Ureter (tissue), 1 donor: ENCODE measurements at regions not wholly inside any gene's neighbourhood (a gene's known extent, or its start where the extent isn't known, plus 50 kb on each side); places are given as distances from the start of the nearest gene placed in this dataset.

Source experiments
- DNase-seq: peaks from one replicate; pipeline ENCODE4 v3.0.0-alpha.2; 2020; ENCODE audit warnings: low spot score
- donor health status: DM: yes; HTN: yes; CAD: no.

DNA sequence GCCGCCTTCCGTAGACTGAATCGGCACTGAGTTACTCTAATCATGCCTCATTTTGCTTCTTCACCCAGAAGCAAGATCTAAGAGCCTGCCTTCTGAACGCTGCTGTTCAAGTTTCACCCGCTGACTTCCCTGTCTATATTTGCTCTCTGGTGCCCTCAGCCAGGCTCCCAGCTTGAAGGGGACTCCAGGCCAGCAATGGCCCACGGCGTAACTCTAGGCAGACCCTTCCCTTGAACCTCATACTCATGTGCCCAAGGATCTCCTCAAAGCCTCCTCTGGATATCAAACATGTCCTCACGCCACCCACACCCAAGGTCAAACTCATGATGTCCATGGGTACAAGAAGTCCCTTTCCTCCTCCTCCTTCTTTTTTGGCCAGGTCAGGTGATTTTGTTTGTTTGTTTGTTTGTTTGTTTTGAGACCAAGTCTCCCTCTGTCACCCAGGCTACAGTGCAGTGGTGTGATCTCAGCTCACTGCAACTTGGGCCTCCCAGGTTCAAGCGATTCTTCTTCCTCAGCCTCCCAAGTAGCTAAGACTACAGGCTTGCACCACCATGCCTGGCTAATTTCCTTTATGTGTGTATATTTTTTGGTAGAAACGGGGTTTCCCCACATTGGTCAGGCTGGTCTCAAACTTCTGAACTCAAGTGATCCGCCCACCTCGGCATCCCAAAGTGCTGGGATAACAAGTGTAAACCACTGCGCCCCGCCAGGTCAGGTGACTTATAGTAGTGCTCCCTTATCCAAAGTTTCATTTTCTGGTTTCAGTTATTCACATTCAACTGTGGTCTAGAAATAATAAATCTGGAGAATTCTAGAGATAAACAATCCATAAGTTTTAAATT, 239.0 kb downstream of the SYK start:
- DNase-seq, result no peak

- DNase-seq, result no peak
Observed at GRCh38 chr9:91042024-91042423, 240.4 kb downstream of the SYK start.

DNA sequence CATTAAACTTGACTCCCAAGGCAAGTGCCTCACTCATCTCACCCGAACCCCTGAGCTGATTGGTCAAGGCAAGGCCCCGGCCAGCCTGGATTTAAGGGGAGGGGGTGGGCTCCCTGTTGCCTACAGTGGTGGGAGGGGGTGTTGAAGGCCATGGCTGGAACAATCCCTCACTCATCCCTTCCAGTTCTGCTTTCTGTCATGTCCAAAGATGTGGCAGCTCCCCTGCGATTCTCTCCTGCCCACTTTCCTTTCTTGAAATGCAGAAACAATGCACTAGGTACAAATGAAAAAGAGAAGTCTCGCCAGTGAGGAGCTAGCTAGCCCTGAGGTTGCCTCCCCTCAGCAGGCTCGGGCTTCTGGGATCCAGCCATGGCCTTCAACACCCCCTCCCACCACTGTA, 240.9 kb downstream of the SYK start:
- DNase-seq, result no peak

GRCh38 chr9:91043056-91043810, 241.6 kb downstream of the SYK start:
- DNase-seq, result no peak

- no peak for DNase-seq
Observed at GRCh38 chr9:91043811-91044175, 242.2 kb downstream of the SYK start.

DNA sequence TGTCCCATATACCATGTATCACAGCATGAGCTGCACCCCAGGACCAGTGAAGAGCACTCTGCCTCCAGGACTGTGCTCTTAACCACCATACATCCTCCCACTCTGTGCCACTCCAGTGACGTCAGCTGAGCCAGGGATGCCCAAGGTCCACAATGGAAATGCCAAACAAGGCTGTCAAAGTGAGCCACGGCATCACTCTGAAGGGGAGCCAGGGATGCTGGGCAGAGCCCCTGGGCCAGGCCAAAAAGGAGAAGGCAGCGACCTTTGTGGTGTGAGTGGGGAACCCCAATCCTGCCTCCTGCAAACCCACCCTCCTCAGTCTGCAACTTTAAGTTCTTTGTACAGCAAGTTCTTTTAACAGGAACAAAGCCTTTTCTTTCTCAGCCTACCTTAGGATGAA, 242.7 kb downstream of the SYK start:
- DNase-seq, result no peak

DNA sequence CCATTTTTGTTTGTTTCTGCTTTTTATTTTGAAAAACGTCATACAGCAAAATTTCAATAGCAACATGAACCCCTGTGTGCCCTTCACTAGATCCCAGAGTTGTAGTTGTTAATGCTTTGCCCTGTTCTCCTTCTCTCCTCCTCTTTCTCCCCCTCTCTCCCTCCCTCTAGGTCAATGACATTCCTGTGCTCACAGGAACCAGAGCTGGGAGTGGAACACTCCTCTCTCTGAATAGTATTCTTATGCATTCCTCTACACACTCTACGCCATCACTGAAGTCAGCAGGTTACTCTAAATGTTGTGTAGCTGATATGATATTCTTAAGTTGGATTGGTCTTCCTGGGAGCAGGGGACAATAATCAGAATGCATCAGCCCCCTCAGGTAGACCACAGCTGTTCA, 243.4 kb downstream of the SYK start:
- DNase-seq, result no peak

DNA sequence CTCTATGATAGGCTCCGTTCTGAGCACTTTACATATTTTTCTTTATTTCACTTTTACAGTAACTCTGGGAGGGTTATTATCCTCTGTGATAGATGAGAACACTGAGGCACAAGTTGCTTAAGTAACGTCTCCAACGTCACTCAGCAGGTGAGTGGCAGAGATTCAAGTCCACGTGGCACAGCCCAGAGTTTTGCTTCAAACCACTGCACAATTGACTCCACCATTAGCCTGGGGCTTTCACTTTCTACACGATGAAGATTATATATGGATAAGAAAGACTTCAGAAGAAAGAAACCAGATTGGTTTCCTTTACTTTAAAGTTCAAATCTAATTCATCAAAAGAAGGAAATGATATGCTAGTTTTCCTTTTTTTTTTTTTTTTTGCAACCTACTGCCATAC, 245.9 kb downstream of the SYK start:
- no peak for DNase-seq

GRCh38 chr9:91047993-91048607, 246.5 kb downstream of the SYK start:
- DNase-seq, result peak; percentile 17

DNA sequence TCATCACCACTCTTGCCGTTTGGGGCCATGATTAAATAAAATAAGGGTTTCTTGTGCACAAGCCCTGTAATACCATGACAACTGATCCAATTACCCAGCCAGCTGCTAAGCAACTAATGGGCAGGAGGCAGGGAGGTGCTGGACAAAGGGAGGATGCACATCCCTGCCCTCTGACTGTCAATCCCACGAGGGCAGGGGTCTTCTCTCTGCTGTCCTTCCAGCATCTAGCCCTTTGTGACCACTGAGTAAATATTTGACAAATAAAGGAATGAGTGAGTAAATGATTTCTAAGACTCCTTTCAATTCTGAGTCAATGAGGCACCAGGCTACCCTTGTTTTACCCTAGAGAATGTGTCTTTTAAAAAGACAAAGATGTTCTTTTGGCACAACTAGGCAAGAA, 247.1 kb downstream of the SYK start:
- no peak for DNase-seq

- DNase-seq, result no peak
Observed at GRCh38 chr9:91053824-91054223, 252.2 kb downstream of the SYK start.

DNA sequence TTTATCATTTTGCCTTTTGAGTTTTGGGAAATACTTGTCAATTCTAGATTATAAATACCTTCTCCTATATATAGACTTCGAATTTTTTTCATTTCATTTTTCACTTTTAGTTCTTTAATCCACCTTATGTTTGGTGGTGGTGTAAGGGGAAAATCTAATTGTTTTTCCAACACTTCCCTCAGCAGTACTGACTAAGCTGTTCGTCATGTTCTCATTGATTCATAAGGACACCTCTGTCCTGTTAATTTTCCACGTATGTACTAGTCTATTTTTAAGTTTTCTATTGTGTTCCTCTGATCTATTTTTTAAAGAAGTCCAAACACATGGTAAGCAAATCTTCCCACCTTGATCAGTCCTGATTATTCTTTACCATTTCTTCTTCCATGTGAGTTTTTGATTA, 254.2 kb downstream of the SYK start:
- DNase-seq, result no peak

DNA sequence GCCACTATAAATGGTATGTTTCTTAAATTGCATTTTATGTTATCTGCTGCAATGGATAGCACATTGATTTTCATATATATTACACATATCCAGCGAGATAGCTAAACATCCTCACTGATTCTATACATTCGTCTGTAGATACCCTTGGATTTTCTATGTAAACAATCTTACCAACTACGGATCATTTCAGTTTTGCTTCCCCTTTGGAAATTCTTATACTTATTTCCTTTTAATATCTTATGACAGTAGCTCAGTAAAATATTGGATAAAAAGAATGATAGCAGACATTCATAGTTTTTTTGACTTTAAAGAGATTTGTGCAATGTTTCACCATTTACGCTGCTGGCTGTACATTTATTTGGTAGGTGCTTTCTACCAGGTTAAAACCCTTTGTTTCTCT, 254.9 kb downstream of the SYK start:
- DNase-seq, result no peak

- no peak for DNase-seq
Observed at GRCh38 chr9:91056917-91057316, 255.3 kb downstream of the SYK start.

GRCh38 chr9:91059713-91060112, 258.1 kb downstream of the SYK start:
- peak; percentile 40 for DNase-seq

GRCh38 chr9:91060520-91061343, 259.1 kb downstream of the SYK start:
- peak; percentile 78 for DNase-seq

DNA sequence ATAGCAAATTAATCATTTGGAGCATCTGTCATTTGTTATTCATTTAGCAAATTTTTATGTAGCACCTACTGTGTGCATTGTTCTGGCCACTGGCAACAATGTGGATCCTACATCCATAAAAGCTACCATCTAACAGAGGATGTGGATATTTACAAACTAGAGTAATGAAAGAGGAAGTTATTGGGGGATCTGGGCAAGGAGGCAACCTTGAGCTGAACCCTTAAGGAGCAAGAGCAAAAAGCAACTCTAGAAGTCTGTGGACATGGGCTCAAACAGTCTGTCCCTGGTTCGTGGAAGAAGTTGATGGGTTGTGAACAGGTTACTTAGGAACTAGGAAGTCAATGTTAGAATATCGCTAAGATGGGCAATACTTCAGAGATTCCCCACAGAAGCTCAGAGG, 259.9 kb downstream of the SYK start:
- peak; percentile 20 for DNase-seq

GRCh38 chr9:91062281-91062680, 260.7 kb downstream of the SYK start:
- no peak for DNase-seq

DNA sequence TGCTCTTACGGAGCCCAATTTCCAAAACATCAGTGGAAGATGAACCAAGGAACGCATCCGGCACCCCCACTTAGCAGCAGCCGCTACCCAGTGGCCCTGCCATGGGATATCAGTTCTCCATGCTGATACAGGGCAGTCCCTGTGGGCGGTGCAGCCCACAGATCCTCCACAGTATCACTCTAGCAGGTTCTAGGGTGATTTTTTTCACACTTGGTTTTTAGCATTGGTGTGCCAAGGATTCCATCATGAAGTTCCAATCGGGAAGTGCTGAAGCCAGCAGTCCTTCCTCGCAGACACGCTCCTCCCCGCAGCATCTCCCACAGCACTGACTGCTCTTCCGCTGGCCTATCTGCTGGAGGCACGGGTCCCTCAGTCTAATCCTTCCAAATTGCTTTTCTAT, 261.9 kb downstream of the SYK start:
- DNase-seq, result peak; percentile 24

DNA sequence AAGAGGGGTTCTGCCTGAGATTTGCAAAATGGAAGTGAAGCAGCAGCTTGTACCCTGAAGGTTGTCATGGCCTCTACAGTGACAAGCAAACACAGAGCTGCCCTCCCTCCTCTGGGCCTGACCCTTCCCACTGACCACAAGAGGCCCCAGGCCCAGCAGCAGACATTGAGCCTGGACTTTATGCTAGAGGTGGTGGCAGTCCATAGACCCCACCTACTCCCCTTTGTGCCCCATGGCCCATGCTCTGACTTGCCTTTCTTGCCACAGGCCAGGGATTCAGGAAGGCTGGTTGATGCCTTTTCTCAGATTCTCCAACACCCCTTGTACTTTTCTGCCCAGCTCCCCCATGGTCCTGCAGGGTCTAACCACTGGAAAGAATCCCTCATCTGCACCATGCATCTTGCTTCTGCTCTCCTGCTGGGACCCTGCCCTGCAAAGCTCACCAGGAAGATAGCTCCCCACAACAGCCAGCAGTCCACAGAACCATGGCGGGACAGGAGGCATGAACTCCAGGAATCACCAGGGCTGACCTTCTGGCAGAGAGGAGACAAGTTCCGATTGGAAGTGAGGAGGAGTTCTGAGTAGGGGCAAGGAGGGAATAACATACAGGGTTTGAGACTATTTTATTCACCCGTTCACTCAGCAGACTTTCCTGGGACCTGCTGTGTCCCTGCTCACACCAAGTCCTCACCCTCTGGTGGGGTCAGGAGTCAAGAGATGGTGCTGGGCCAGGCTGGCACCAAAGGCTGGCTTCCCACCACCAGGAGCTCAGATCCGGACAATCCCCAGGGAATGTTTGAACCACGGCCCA, 263.8 kb downstream of the SYK start:
- peak; percentile 20 for DNase-seq

DNA sequence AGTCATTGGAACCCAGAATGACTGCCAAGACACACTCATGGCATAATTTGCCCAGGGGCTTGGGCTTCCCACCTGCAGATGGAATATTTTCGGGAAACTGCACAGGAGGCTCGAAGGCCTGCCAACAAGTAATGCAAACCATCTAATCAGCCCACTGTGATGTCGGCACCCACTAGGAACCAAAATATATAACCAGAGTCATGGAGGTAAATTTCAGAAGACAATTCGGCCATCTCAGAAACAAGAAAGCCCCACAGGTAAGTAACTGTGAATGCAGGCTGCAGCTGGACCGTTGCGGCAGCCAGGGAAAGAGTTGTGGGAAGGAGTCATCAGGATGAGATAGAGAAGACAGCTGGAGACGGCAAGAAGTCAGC, 264.4 kb downstream of the SYK start:
- DNase-seq, result peak; percentile 24
